Osteoblast (primary cell): ENCODE measurements at regions not wholly inside any gene's neighbourhood (a gene's known extent, or its start where the extent isn't known, plus 50 kb on each side); places are given as distances from the start of the nearest gene placed in this dataset.

ENCODE experiments used
- DNase-seq: peaks from one replicate; pipeline ENCODE4 v3.0.0; 2011; ENCODE audit warnings: low spot score, mixed read lengths; ENCODE audit not compliant: insufficient read length; ENCODE audit errors: missing footprints
- H2AFZ ChIP-seq: 2 replicates; pipeline ENCODE4 v1.6.0; 2011; ENCODE audit warnings: mild to moderate bottlenecking, low read length
- H3K27ac ChIP-seq: 2 replicates; pipeline ENCODE4 v1.5.1; 2011; ENCODE audit warnings: mild to moderate bottlenecking, low read depth, low read length, moderate library complexity
- H3K27me3 ChIP-seq: 2 replicates; pipeline ENCODE4 v1.6.0; 2012; ENCODE audit warnings: mild to moderate bottlenecking, control low read depth, inconsistent platforms, low read length, moderate library complexity; ENCODE audit not compliant: insufficient read depth
- H3K36me3 ChIP-seq: 2 replicates; pipeline ENCODE4 v1.5.1; 2011; ENCODE audit warnings: mild to moderate bottlenecking, low read length, control low read depth, moderate library complexity; ENCODE audit not compliant: insufficient read depth
- H3K4me1 ChIP-seq: 2 replicates; pipeline ENCODE4 v1.5.1; 2011; ENCODE audit warnings: mild to moderate bottlenecking, low read length, control low read depth, moderate library complexity; ENCODE audit not compliant: insufficient read depth
- H3K4me2 ChIP-seq: 2 replicates; pipeline ENCODE4 v1.6.0; 2011; ENCODE audit warnings: mild to moderate bottlenecking, low read length; ENCODE audit not compliant: insufficient read depth
- H3K4me3 ChIP-seq: fragments of 200-600 bp; sonication (generic); 3 replicates; pipeline ENCODE4 v1.5.1; 2012; ENCODE audit warnings: mild to moderate bottlenecking, low read length, inconsistent platforms; ENCODE audit not compliant: insufficient read depth
- H3K79me2 ChIP-seq: 2 replicates; pipeline ENCODE4 v1.6.0; 2012; ENCODE audit warnings: mild to moderate bottlenecking, low read length, control low read depth, inconsistent platforms; ENCODE audit not compliant: insufficient read depth
- H3K9me3 ChIP-seq: 2 replicates; pipeline ENCODE4 v1.5.1; 2011; ENCODE audit warnings: low read depth, low read length, control low read depth
- H4K20me1 ChIP-seq: 2 replicates; pipeline ENCODE4 v1.6.0; 2012; ENCODE audit warnings: mild to moderate bottlenecking, low read length, control low read depth; ENCODE audit not compliant: insufficient read depth
- CTCF ChIP-seq: IDR thresholded peaks from 2 replicates; pipeline ENCODE4 v1.5.1; 2011; ENCODE audit warnings: mild to moderate bottlenecking, low read depth, low read length, moderate library complexity; ENCODE audit errors: extremely low read depth

GRCh38 chr3:76550522-76551201, 489.2 kb upstream of the ROBO2 start:
- no peak for DNase-seq
- no peak overlapping the region for H3K27ac ChIP-seq
- H3K27me3 ChIP-seq, result no peaks in the 10 kb centered on the region
- H3K4me1 ChIP-seq, result no peaks in the 10 kb centered on the region
- no peak overlapping the region for H3K4me3 ChIP-seq
- H3K9me3 ChIP-seq, result peaks cover 2% of the 10 kb centered on the region
- no peak overlapping the region for H3K4me2 ChIP-seq
- no peak for TF ChIP-seq CTCF
- no peaks in the 10 kb centered on the region for H3K79me2 ChIP-seq
- no peak overlapping the region for H2AFZ ChIP-seq
- H4K20me1 ChIP-seq, result no peaks in the 10 kb centered on the region
- no peaks in the 10 kb centered on the region for H3K36me3 ChIP-seq

GRCh38 chr3:76551739-76552138, 488.2 kb upstream of the ROBO2 start:
- no peak for DNase-seq
- Histone ChIP-seq H3K4me1 (no peaks in the 10 kb centered on the region), H3K36me3 (no peaks in the 10 kb centered on the region), H3K9me3 (peaks cover 2% of the 10 kb centered on the region), H3K27me3 (no peaks in the 10 kb centered on the region), H4K20me1 (no peaks in the 10 kb centered on the region), H3K79me2 (no peaks in the 10 kb centered on the region), H2AFZ (no peak overlapping the region), H3K27ac (no peak overlapping the region), H3K4me3 (no peak overlapping the region), H3K4me2 (no peak overlapping the region)
- no peak for TF ChIP-seq CTCF

- Histone ChIP-seq H3K79me2 (no peaks in the 10 kb centered on the region), H3K4me3 (no peak overlapping the region), H3K27ac (no peak overlapping the region), H2AFZ (no peak overlapping the region), H4K20me1 (no peaks in the 10 kb centered on the region), H3K27me3 (no peaks in the 10 kb centered on the region), H3K36me3 (no peaks in the 10 kb centered on the region), H3K4me1 (no peaks in the 10 kb centered on the region), H3K9me3 (peaks cover 2% of the 10 kb centered on the region), H3K4me2 (no peak overlapping the region)
- TF ChIP-seq CTCF, result no peak
- DNase-seq, result no peak
Observed at GRCh38 chr3:76552653-76553052, 487.2 kb upstream of the ROBO2 start.

GRCh38 chr3:76554707-76555106, 485.2 kb upstream of the ROBO2 start:
- no peaks in the 10 kb centered on the region for H3K36me3 ChIP-seq
- H3K4me2 ChIP-seq, result no peak overlapping the region
- H3K79me2 ChIP-seq, result no peaks in the 10 kb centered on the region
- H3K4me3 ChIP-seq, result no peak overlapping the region
- no peak for DNase-seq
- no peaks in the 10 kb centered on the region for H3K4me1 ChIP-seq
- H3K9me3 ChIP-seq, result peaks cover 2% of the 10 kb centered on the region
- no peaks in the 10 kb centered on the region for H3K27me3 ChIP-seq
- no peaks in the 10 kb centered on the region for H4K20me1 ChIP-seq
- TF ChIP-seq CTCF, result no peak
- H2AFZ ChIP-seq, result no peak overlapping the region
- H3K27ac ChIP-seq, result no peak overlapping the region
